IPS-20b (cell line): ENCODE measurements at regions not wholly inside any gene's neighbourhood (a gene's known extent, or its start where the extent isn't known, plus 50 kb on each side); places are given as distances from the start of the nearest gene placed in this dataset.

ENCODE experiments used
- H3K27ac ChIP-seq: one replicate; pipeline ENCODE4 v1.5.1; 2013; ENCODE audit warnings: low read length
- H3K27me3 ChIP-seq: 2 replicates; pipeline ENCODE4 v1.6.1; 2013; ENCODE audit warnings: mild to moderate bottlenecking, low read length, inconsistent platforms; ENCODE audit not compliant: insufficient read depth
- H3K36me3 ChIP-seq: 2 replicates; pipeline ENCODE4 v1.6.1; 2013; ENCODE audit warnings: low read depth, mild to moderate bottlenecking, inconsistent platforms, low read length, moderate library complexity; ENCODE audit not compliant: insufficient read depth
- H3K4me1 ChIP-seq: 2 replicates; pipeline ENCODE4 v1.6.1; 2013; ENCODE audit warnings: mild to moderate bottlenecking, control low read depth, inconsistent platforms, low read length, moderate library complexity; ENCODE audit not compliant: insufficient read depth
- H3K4me3 ChIP-seq: 2 replicates; pipeline ENCODE4 v1.5.1; 2013; ENCODE audit warnings: mild to moderate bottlenecking, low read length, inconsistent platforms
- H3K9ac ChIP-seq: 2 replicates; pipeline ENCODE4 v1.6.1; 2013; ENCODE audit warnings: low read depth, mild to moderate bottlenecking, inconsistent platforms, low read length, moderate library complexity
- H3K9me3 ChIP-seq: 2 replicates; pipeline ENCODE4 v1.6.1; 2013; ENCODE audit warnings: mild to moderate bottlenecking, low read depth, low read length, inconsistent platforms; ENCODE audit not compliant: insufficient read depth

DNA sequence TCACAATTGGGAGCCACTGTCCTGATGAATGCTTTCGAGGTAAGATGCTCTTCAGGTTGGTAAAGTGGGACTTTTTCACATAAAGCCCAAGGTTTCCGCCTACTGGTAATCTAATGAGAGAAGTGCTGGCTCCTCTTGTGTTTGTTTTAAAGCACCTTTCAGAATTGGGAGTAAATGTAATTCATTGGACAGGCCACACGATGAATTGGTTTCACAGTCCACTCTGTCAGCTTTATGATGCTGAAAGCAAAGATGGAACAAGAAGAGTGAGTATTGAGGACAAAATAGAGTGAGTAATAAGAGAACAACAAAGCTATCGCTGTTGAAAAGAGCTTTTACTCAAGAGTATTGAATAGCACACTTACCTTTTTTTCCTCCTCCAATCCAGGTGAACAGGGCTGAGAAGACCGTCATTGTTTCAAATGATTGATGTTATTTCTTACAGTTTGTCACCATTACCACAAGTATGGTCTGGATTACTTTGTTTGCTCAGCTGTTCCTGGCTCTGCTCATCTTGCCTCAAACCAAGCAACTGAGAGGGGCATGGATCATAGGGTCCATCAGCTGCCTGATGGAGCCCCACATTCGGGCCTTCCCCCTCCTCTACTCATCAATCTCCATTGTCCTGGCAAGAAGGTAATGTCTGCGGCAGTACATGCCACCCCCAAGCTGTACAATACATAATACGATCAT lies 136.1 kb upstream of the CNTN4 start:
- H3K9ac ChIP-seq, result no peak overlapping the region
- H3K4me1 ChIP-seq, result peaks cover 7% of the 10 kb centered on the region; the same call in 1 of the 2 replicates
- no peak overlapping the region for H3K4me3 ChIP-seq
- no peaks in the 10 kb centered on the region for H3K9me3 ChIP-seq
- H3K36me3 ChIP-seq, result no peaks in the 10 kb centered on the region
- no peak overlapping the region for H3K27ac ChIP-seq
- no peaks in the 10 kb centered on the region for H3K27me3 ChIP-seq

DNA sequence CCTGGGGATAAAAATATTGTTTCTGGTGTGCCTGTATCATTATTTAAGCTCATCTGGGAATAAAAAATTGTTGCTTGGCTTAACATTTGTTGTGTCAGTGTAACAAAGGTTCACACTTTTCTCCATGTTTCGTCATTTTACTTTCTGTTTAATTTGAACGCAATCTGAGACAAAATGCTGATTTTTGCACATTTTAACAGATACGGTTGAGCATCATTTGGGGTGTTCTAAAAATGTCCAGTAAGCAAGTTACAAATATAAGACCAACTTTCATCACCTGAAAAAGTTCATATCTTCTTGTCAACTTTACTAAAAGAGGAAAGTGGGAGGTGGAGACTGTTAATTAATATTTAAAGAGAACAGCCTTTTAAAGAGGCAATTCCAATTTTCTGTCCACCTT lies 134.8 kb upstream of the CNTN4 start:
- Histone ChIP-seq H3K9ac (no peak overlapping the region), H3K4me1 (peaks cover 7% of the 10 kb centered on the region; the same call in 1 of the 2 replicates), H3K36me3 (no peaks in the 10 kb centered on the region), H3K9me3 (no peaks in the 10 kb centered on the region), H3K4me3 (no peak overlapping the region), H3K27me3 (no peaks in the 10 kb centered on the region), H3K27ac (no peak overlapping the region)

DNA sequence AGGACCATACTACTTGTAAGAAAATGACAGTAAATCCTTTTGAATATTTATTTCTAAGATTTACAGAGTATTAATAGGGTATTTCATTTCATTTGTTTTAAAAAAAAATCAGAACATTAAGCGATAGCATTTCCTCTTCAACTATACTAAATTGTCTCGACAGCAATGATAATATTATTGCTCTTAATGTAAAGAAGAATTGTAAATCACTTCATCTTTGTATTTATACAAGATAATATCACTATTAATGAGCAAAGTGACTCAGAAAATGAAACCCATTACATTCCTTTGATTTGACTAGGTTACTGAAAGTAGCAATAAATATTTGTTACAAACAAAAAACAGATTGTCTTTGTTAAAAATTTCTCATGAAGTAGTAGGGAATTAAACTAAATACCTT lies 131.1 kb upstream of the CNTN4 start:
- Histone ChIP-seq H3K9ac (no peak overlapping the region), H3K27me3 (no peaks in the 10 kb centered on the region), H3K4me3 (no peak overlapping the region), H3K9me3 (no peaks in the 10 kb centered on the region), H3K27ac (no peak overlapping the region), H3K36me3 (no peaks in the 10 kb centered on the region), H3K4me1 (peaks cover 4% of the 10 kb centered on the region)

DNA sequence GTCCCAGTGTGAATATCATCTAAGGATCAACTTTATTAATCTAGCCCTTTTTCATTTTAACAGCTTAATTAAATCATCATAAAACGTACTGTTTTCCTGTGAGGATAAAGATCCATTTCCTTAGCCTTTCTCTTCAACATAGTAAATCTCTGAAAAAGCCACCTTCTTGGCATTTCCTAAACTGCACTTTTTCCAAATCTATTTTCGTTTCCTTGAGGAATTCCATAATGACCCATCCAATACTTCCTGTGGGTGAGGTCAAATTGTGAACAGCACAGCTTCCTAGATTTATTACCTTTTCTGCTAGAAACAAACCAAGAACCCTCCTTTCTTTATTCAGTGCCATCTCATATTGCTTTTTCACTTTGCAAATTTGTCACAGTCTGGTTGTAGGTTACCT lies 129.4 kb upstream of the CNTN4 start:
- no peak overlapping the region for H3K9ac ChIP-seq
- no peaks in the 10 kb centered on the region; the same call in 1 of the 2 replicates for H3K4me1 ChIP-seq
- H3K27me3 ChIP-seq, result no peaks in the 10 kb centered on the region
- H3K9me3 ChIP-seq, result no peaks in the 10 kb centered on the region
- no peaks in the 10 kb centered on the region for H3K36me3 ChIP-seq
- no peak overlapping the region for H3K27ac ChIP-seq
- H3K4me3 ChIP-seq, result no peak overlapping the region

DNA sequence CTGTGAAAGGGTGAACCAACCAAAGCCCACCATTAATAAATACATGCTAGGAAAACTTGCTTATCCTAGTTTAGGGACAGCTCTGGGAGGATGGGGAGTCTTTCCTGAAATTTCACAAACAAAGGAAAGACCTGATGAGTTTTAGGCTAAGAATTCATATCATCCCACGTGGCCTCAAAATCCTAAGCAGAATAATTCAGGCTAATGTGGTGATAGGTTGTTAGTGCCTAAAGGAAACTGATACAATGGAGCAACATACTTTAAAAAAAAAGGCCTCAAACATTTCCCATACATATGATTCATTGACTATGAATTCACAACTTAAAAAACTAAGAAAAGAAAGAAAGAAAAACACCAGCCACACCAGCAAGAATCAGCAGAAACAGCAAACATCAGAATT lies 126.9 kb upstream of the CNTN4 start:
- H3K27ac ChIP-seq, result no peak overlapping the region
- H3K9me3 ChIP-seq, result no peaks in the 10 kb centered on the region

DNA sequence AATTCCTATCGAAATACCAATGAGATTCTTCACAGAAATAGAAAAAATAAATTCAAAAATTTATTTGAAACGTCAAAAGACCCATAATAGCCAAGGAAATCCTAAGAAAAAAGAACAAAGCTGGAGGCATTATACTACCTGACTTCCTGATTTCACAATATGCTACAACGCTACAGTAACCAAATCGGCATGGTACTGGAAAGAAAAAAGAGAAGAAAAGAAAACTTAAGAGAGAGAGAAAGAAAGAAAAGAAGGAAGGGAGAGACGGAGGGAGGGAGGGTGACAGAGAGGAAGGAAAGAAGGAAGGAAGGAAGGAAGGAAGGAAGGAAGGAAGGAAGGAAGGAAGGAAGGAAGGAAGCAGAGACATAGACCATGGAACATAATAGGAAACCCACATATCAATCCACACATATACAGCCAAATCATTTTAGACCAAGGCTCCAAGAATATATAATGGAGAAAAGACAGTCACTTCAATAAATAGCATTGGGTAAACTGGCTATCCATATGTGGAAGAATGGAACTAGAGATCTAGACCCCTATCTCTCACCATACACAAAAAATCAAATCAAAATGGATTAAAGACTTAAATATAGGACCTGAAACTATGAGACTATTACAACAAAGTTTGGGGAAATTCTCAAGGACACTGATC lies 118.6 kb upstream of the CNTN4 start:
- Histone ChIP-seq H3K4me1 (no peaks in the 10 kb centered on the region), H3K36me3 (no peaks in the 10 kb centered on the region), H3K4me3 (no peak overlapping the region), H3K27me3 (no peaks in the 10 kb centered on the region), H3K27ac (no peak overlapping the region), H3K9me3 (no peaks in the 10 kb centered on the region), H3K9ac (no peak overlapping the region)

More for the DNA sequence above, 126.9 kb upstream of the CNTN4 start:
- H3K36me3 ChIP-seq, result no peaks in the 10 kb centered on the region
- no peak overlapping the region for H3K4me3 ChIP-seq
- no peak overlapping the region for H3K9ac ChIP-seq
- H3K4me1 ChIP-seq, result no peaks in the 10 kb centered on the region; the same call in 1 of the 2 replicates
- no peaks in the 10 kb centered on the region for H3K27me3 ChIP-seq

DNA sequence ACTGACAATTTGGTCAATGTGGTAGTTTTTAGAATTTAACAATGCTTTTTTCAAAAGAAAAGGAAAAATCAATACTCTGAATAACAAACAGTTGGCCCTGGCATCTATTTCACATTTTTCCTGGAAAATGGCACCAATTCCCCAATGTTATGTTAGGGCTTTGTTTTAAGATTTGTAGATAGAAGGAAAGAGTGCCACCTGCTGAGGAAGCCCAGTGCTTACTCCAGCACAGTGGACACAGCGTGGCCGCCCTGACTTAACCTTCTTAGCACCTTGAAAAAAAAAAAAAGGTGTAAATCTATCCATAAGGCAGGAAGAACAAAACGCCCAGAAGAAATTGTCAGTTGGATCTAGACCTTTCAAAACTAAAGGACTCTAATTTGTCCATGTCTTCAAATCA lies 110.7 kb upstream of the CNTN4 start:
- Histone ChIP-seq H3K9me3 (no peaks in the 10 kb centered on the region), H3K4me3 (no peak overlapping the region), H3K9ac (no peak overlapping the region), H3K27ac (no peak overlapping the region), H3K36me3 (no peaks in the 10 kb centered on the region), H3K27me3 (no peaks in the 10 kb centered on the region), H3K4me1 (no peaks in the 10 kb centered on the region)

DNA sequence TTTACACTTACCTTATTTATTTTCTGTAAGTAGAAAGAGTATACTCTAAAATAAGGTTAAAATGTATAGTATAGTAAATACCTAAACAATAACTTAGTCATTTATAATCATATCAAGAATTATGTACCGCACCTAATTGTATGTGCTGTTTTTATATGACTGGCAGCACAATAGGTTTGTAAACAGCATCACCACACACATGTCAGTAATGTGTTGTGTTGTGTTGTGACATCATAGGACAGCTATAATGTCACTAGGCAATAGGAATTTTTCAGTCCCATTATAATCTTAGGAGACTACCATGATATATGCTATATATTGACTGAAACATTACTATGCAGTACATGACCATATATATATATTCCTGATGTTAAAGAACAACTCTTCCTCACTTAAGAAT lies 99.9 kb upstream of the CNTN4 start:
- Histone ChIP-seq H3K4me3 (no peak overlapping the region), H3K27ac (no peak overlapping the region), H3K36me3 (no peaks in the 10 kb centered on the region), H3K4me1 (no peaks in the 10 kb centered on the region), H3K9ac (no peak overlapping the region), H3K27me3 (no peaks in the 10 kb centered on the region), H3K9me3 (no peaks in the 10 kb centered on the region)

DNA sequence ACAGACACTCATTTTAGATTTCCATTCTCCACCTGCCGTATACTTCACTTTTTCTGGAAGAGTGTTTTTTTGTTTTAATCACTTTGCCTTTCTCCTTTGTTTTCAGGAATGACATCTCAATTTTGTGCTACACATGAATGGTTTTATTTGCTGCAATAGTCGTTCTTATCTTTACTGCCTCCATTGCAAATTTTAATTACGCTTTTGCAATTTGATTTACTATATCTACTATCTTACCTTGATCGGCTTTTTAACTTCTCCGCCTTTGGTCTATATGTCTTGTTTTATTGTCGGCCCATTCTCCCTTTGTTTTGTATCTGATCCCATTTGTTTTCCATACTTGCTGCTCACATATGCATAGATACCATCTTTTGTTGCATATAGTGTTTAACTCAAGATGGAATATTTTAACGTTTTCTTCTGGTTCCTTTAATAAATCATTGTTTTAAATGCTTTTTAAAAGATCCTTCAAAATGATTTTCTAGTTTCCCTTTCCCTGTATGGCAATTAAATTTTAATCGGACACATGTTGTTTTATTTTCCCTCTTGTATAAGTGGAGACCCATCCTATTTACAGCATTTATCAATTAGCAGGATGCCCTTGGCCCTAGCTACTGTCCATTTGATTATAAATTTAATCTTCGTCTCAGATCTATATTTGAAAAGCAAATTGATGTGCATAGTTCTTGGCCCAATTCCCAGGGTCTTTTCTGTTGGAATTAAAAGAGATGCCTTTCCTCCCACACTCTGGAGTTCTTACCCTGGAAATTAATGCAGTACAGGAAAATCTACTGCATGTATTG lies 97.2 kb upstream of the CNTN4 start:
- no peak overlapping the region for H3K27ac ChIP-seq
- H3K9me3 ChIP-seq, result no peaks in the 10 kb centered on the region
- no peaks in the 10 kb centered on the region for H3K4me1 ChIP-seq
- H3K36me3 ChIP-seq, result no peaks in the 10 kb centered on the region
- no peaks in the 10 kb centered on the region for H3K27me3 ChIP-seq
- H3K9ac ChIP-seq, result no peak overlapping the region
- H3K4me3 ChIP-seq, result no peak overlapping the region

DNA sequence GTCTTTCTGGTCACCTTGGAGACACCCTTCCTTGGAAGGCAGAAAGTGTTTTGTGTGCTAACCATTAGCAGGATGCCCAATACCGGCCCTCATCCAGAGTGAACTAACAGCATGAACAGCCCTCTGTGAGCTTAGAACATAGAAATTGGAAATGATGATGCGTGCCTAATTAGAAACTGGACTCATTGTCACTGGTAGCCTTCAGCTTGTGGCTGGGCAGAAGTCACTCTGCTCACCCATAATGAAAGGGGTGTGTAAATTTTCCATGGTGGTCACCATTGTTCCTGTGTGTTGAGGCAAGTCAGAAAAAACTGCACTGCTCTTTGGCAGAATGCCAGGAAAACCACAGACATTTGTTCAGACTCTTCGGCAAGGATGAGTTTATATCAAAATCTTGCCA lies 74.7 kb upstream of the CNTN4 start:
- Histone ChIP-seq H3K9me3 (no peaks in the 10 kb centered on the region), H3K4me1 (no peaks in the 10 kb centered on the region), H3K36me3 (no peaks in the 10 kb centered on the region), H3K4me3 (no peak overlapping the region), H3K9ac (no peak overlapping the region), H3K27me3 (no peaks in the 10 kb centered on the region), H3K27ac (no peak overlapping the region)

DNA sequence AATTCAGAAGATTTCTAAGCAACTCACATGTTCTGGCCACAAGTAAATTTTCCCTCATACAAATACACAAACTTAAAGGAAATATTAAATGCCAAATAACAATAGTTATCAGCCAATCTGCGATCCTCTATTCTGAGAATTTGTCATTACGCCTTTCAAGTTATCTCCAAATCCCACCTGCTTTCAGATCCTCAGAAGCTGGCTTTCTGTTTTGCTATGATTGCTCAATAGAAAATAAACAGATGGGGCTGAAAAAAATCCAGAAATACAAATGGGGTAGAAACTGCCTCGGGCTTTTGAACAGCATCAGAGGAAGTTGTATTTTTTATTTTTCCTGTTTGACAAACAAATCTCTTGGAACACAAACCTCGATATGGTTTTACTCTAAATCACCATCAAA lies 74.0 kb upstream of the CNTN4 start:
- no peak overlapping the region for H3K9ac ChIP-seq
- no peak overlapping the region for H3K27ac ChIP-seq
- H3K36me3 ChIP-seq, result no peaks in the 10 kb centered on the region
- no peaks in the 10 kb centered on the region for H3K27me3 ChIP-seq
- no peaks in the 10 kb centered on the region for H3K9me3 ChIP-seq
- no peaks in the 10 kb centered on the region for H3K4me1 ChIP-seq
- no peak overlapping the region for H3K4me3 ChIP-seq

DNA sequence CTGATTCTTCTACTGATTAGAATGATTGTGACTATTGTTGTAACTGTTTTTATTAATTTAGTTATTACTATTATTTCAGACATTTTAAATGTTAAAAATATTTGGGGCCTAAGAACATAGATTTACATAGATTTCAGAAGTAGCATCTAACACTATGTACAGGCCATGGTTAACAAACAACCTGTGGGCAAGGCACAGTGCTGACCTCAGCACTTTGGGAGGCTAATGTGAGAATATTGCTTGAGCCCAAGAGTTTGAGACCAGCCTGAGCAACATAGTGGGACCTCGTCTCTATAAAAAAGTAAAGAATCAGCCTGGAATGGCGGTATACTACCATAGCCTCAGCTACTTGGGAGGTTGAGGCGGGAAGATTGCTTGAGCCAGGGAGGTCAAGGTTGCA lies 69.1 kb upstream of the CNTN4 start:
- H3K4me3 ChIP-seq, result no peak overlapping the region
- no peaks in the 10 kb centered on the region for H3K9me3 ChIP-seq
- H3K36me3 ChIP-seq, result no peaks in the 10 kb centered on the region
- H3K4me1 ChIP-seq, result no peaks in the 10 kb centered on the region
- no peaks in the 10 kb centered on the region for H3K27me3 ChIP-seq
- H3K27ac ChIP-seq, result no peak overlapping the region
- H3K9ac ChIP-seq, result no peak overlapping the region
